ENCODE measurements at regions not wholly inside any gene's neighbourhood (a gene's known extent, or its start where the extent isn't known, plus 50 kb on each side); places are given as distances from the start of the nearest gene placed in this dataset.

DNA sequence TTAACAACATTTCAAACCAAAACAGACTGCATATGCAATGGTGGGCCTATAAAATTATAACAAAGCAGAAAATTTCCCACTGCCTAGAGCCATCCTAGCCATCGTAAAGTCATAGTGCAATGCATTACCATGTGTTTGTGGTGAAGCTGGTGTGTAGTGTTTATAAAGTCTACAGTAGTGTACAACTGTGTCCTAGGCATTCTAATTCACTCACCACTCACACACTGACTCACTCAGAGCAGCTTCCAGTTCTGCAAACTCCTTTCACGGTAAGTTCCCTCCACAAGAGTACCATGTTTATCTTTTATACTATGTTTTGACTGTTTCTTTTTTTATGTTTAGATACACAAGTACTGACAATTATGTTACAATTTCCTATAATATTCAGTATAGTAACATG lies 1104.1 kb upstream of the PHF14 start:
- H3K27me3 Mint-ChIP-seq = no peaks in the 10 kb centered on the region
- H3K9me3 Mint-ChIP-seq (ENCODE audit: low read depth) = peaks cover 4% of the 10 kb centered on the region
- H3K27ac Mint-ChIP-seq = no peak overlapping the region
- no peaks in the 10 kb centered on the region for H3K36me3 Mint-ChIP-seq (ENCODE audit: insufficient read depth)
- DNase-seq (ENCODE audit: low spot score, unreplicated experiment) = no peak
- no peak overlapping the region for H3K4me3 Mint-ChIP-seq (ENCODE audit: low read depth)
- H3K4me1 Mint-ChIP-seq (ENCODE audit: low read depth) = peaks cover 6% of the 10 kb centered on the region
- TF ChIP-seq, protein P1, sequence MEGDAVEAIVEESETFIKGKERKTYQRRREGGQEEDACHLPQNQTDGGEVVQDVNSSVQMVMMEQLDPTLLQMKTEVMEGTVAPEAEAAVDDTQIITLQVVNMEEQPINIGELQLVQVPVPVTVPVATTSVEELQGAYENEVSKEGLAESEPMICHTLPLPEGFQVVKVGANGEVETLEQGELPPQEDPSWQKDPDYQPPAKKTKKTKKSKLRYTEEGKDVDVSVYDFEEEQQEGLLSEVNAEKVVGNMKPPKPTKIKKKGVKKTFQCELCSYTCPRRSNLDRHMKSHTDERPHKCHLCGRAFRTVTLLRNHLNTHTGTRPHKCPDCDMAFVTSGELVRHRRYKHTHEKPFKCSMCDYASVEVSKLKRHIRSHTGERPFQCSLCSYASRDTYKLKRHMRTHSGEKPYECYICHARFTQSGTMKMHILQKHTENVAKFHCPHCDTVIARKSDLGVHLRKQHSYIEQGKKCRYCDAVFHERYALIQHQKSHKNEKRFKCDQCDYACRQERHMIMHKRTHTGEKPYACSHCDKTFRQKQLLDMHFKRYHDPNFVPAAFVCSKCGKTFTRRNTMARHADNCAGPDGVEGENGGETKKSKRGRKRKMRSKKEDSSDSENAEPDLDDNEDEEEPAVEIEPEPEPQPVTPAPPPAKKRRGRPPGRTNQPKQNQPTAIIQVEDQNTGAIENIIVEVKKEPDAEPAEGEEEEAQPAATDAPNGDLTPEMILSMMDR (IDR thresholded peaks at IDR 0.05; ENCODE audit: unreplicated experiment) = no peak

DNA sequence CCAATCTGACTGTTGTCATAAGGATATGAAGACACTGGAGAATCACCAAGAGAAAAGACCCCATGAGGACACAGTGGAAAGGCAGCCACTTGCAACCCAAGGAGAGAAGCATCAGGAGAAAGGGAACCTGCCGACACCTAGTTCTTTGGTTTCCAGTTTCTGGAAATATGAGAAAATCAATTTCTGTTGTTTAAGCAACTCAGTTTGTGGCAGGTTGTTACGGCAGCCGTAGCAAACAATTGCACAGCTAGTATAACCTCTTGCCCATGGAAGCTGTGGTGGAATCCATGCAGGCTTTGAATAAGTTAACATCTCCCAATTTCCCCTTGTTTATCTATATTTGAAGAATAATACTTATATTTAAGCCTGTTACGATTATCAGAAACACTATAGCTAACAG lies 1103.0 kb upstream of the PHF14 start:
- DNase-seq (ENCODE audit: low spot score, unreplicated experiment) = no peak
- Mint-ChIP-seq H3K4me1 (ENCODE audit: low read depth) (peaks cover 6% of the 10 kb centered on the region), H3K27me3 (no peaks in the 10 kb centered on the region), H3K9me3 (ENCODE audit: low read depth) (peaks cover 4% of the 10 kb centered on the region), H3K27ac (no peak overlapping the region), H3K36me3 (ENCODE audit: insufficient read depth) (no peaks in the 10 kb centered on the region), H3K4me3 (ENCODE audit: low read depth) (no peak overlapping the region)
- TF ChIP-seq, protein P1 (IDR thresholded peaks at IDR 0.05; ENCODE audit: unreplicated experiment) = no peak

DNA sequence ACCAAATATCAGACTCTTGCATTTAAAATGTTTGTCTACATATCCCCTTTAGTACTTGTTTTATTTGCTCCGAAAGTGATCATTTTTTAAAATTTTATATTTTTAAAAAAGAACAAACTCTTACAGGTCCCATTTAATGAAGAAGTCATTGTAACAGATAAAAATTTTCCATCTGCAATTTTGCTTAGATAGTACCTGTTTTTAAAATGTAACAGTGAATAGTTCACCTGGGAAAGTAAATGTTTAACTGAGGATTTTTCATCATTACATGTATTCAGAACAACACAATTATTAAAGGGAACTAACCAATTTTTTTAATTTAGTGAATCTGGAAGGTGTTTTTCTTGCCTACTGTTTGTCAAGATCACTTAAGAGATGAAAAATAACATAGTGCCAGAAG lies 1099.5 kb upstream of the PHF14 start:
- peak overlapping the region; percentile 33 for H3K27ac Mint-ChIP-seq
- no peaks in the 10 kb centered on the region for H3K9me3 Mint-ChIP-seq (ENCODE audit: low read depth)
- TF ChIP-seq, protein P1 (IDR thresholded peaks at IDR 0.05; ENCODE audit: unreplicated experiment) = no peak
- no peaks in the 10 kb centered on the region for H3K36me3 Mint-ChIP-seq (ENCODE audit: insufficient read depth)
- no peaks in the 10 kb centered on the region for H3K27me3 Mint-ChIP-seq
- DNase-seq (ENCODE audit: low spot score, unreplicated experiment) = no peak
- H3K4me1 Mint-ChIP-seq (ENCODE audit: low read depth) = peaks cover 3% of the 10 kb centered on the region
- no peak overlapping the region for H3K4me3 Mint-ChIP-seq (ENCODE audit: low read depth)

DNA sequence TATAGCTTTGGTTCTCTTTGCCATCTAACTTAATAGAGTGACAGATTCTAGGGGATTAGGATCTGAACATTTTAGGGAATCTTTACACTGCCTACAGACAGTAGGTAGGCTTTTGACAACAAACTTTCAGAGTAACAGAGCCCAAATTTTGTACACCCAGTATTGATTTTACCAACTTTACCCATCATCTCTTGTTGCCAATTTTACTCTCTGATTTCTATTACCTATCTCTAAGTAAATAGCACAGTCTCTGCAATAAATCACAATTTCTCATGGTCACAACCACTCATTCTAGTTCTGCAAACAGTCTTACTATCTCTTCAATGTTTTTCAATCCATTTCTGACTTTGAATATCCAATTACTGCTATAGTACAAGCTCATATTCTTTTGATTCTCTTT lies 1097.6 kb upstream of the PHF14 start:
- Mint-ChIP-seq H3K4me1 (ENCODE audit: low read depth) (no peaks in the 10 kb centered on the region), H3K36me3 (ENCODE audit: insufficient read depth) (no peaks in the 10 kb centered on the region), H3K9me3 (ENCODE audit: low read depth) (no peaks in the 10 kb centered on the region), H3K4me3 (ENCODE audit: low read depth) (no peak overlapping the region), H3K27me3 (no peaks in the 10 kb centered on the region), H3K27ac (no peak overlapping the region)
- TF ChIP-seq, protein P1 (IDR thresholded peaks at IDR 0.05; ENCODE audit: unreplicated experiment) = no peak
- no peak for DNase-seq (ENCODE audit: low spot score, unreplicated experiment)

DNA sequence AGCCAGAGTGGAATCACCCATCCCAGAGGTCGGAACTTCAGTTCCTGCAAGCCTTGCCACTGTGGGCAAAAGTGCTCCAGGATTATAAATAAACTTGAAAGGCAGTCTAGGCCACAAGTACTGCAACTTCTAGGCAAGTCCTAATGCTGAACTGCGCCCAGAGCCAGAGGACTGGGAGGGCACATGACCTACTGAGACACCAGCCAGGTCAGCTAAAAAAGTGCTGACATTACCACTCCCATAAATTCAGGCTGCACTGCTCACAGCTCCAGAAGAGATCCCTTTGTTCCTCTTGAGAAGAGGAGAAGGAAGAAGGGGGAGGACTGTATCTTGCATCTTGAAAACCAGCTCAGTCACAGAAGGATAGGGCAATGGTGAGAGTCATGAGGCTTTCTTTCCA lies 1084.1 kb upstream of the PHF14 start:
- TF ChIP-seq, protein P1 (IDR thresholded peaks at IDR 0.05; ENCODE audit: unreplicated experiment) = no peak
- Mint-ChIP-seq H3K4me3 (ENCODE audit: low read depth) (no peak overlapping the region), H3K4me1 (ENCODE audit: low read depth) (no peaks in the 10 kb centered on the region), H3K27ac (no peak overlapping the region), H3K36me3 (ENCODE audit: insufficient read depth) (no peaks in the 10 kb centered on the region), H3K9me3 (ENCODE audit: low read depth) (peaks cover 19% of the 10 kb centered on the region), H3K27me3 (no peaks in the 10 kb centered on the region)
- no peak for DNase-seq (ENCODE audit: low spot score, unreplicated experiment)
